GM18867 (cell line): ENCODE measurements at regions not wholly inside any gene's neighbourhood (a gene's known extent, or its start where the extent isn't known, plus 50 kb on each side); places are given as distances from the start of the nearest gene placed in this dataset.

ENCODE experiments used
- ATAC-seq: cut with Tn5 transposase; IDR thresholded peaks from one replicate; pipeline ENCODE4 v1.9.1; 2021; ENCODE audit warnings: mild to moderate bottlenecking, moderate library complexity; ENCODE audit not compliant: unreplicated experiment

DNA sequence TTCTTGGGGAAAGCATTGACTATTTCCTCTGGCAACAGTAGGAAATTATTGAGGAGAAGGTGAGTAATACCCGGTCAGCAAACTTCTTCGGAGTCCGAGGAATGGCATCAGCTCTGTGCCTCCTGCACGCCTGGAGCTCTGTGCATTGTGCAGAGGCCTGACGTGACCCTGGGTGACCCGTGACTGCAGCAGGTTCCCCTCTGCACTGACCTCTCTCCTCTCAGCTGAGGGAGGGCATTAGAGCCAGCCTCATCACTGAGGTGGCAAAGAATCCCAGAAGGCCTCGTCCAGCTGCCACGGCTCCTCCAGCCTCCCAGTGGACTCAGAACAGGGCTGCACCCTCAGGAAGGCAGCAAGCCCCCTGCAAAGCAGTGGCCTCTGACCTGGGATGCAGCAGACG lies 502.9 kb downstream of the CD83 start:
- ATAC-seq: no peak

DNA sequence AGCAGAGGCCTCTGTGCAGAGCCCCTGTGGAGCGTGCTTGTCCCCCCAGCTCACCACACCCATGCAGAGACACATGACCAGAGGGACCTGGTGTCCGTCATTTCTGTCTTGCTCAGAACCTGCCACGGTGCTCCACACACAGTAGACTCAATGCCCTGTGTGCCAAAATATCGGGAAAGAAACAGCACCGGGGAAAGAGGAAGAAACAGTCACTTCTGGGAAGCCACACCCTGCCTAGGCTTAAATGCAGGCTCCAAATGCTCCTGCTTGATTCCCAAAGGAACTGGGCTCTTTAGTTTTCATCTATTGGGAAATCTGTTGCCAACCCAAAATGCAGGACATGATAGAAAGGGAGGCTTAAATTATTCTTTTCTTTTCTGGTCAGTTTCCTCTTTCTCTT lies 503.9 kb downstream of the CD83 start:
- ATAC-seq: no peak

DNA sequence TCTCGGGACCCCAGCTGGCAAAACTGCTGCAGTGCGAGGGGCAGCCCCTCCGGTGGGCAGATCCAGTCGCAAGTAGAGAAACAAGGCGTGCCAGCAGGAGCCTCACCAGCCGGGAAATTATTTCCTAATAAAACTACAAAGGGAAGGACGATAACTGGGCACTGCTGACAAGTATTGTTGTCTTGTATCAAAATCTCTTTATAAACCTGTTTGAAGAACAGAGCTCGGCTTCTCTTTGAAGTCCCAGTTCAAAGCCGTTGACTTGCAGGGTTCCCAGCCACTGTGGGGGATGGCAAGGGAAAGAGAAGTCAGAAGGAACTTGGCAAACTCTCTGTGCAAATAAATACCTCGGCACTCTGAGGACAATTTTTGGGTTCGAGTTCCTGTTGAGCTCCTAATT lies 504.5 kb downstream of the CD83 start:
- ATAC-seq: no peak

DNA sequence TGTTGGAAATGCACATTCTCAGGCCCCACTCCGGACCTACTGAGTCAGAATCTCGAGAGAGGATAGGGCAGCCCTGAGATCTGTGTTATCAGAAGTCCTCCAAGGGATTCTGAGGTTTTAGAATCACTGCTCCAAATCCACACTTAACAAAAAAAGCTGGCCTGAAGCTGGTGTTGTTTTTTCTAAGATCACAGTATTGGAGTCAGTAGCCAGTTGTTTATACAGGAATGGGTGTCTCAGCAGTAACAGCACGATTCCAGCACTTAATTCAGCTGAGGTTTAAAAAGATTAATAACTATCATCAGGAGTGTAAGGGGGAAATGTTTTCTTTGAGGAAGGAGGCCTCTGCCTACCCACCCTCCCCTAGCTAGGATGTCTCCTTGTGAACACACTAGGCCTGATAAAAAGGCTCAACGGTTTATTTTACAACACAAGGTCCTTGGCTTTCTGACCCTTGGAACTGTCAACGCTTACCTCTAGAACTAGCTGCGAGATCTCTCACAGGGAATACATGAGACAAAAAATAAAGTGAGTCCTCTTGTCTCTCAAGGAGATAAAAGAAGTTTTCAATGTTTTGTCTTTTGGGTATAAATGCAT lies 505.4 kb downstream of the CD83 start:
- ATAC-seq: no peak

DNA sequence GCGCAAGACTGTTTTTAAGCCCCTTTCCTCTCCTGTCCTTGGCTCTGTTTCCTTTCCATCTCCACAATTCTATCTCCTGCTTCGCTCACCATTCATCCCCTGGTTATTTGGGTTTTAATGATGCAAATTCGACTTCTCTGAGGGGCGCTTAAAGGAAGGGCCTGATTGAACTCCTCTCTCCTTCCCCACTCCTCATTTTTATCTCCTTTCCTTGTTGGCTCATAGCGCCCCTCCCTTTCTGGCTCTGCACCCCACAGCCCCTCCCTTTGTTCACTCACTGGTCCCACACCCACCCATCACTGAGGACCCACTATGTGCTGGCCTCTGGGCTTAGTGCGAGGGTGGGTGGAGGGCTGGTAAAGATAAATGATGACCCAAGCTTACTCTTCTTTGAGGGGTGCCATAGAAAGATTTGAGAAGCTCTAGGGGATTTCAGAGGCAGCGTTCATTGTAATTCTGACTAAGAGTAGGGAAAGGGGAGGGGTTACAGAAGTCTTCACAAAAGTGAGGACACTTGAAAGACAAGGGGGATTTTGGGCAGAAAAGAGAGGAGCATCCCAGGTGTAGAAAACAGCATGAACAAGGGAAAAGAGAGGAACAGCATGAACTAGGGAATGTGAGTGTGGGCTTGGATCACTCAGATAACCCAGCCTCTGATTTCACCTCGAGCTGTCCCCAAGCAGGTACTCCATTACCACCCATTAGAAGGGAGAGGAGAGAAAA lies 507.8 kb downstream of the CD83 start:
- no peak for ATAC-seq

DNA sequence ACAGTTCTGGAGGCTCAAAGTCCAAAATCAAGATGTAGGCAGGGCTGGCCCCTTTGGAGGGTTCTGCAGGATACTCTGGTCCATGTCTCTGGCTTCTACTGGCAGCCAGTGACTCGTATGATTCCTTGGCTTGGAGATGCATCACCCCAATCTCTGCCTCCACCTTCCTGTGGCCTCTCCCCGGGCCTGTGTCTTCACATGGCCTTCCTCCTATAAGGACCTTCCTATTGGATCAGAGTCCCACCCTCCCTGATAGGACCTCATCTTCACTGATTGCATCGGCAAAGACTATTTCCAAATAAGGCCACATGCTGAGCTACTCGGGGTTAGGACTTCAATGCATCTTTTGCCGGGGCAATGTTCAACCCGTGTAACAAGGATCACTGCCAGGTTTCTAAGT lies 509.0 kb downstream of the CD83 start:
- no peak for ATAC-seq

DNA sequence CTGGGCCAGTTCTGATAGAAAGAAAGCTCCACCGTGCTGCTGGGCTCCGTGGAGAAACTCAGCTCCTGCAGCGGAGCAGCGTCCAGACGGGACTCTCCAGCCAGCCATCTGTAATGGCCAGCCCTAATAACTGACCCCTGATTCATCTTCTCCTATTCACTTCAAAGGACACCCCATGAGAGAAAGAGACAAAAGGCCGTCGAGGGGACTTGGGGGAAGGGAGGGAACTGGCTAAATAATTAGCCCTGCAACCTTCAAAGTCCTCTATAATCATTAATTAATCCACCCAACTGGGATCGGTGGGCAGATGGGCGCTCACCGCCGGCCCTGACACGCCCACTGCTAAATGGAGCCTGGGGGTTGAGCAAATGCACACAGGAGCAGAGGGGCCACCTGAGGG lies 512.4 kb downstream of the CD83 start:
- no peak for ATAC-seq

DNA sequence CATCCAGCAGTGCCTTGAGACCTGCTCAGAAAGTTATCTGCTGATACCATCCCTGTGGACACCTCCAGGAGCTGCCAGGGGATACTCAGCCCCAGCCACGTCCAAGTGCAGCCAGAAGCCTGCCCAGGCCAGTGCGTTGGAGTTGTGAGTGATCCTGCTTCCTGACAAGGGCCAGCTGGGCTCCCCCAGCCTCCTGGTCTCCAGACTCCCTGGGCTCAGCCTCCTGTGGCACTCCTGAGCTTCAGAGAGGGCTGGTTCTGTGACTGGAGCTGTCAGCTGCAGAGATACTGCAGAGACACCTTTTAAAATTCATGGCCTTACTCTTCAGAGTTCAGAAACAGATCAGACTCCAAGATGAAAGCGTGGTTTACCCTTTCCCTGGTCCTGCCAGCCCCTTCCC lies 515.9 kb downstream of the CD83 start:
- no peak for ATAC-seq

DNA sequence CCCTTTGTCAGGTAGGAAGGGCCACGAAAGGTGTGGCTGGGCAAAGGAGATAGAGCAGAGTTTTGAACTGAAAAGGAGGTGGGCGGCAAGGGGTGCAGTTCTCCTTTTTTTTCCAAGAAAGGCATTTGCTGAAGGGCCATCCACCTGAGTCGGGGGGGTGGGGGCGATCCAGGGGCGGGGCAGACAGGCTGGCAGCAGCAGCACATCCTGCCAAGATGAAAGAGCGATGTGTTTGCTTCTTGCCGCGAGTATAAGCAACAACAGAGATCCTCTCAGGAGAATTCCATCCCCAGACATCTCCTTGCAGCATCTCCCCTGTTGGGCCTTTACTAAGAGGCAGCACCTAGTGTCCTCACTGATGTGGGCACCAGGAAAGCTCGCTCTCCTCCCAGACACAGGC lies 516.5 kb downstream of the CD83 start:
- ATAC-seq: no peak

DNA sequence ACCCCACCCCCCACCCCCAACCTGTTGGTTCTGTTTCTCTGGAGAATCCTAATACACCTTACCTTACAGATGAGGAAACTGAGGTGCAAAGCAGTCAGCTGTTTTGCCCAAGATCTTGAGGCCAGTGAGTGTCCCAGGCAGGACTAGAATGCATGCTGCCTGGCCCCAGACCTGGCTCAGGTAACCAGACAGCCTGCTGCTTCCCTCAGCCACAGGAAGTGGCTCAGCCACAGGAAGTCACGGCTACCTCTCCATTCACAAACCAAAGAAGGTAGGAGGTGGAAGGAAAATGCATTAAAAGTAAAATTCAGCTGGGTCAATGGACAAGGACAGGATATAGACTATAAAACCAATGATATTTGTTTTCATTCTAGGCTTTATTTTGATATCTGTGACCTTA lies 517.6 kb downstream of the CD83 start:
- no peak for ATAC-seq

DNA sequence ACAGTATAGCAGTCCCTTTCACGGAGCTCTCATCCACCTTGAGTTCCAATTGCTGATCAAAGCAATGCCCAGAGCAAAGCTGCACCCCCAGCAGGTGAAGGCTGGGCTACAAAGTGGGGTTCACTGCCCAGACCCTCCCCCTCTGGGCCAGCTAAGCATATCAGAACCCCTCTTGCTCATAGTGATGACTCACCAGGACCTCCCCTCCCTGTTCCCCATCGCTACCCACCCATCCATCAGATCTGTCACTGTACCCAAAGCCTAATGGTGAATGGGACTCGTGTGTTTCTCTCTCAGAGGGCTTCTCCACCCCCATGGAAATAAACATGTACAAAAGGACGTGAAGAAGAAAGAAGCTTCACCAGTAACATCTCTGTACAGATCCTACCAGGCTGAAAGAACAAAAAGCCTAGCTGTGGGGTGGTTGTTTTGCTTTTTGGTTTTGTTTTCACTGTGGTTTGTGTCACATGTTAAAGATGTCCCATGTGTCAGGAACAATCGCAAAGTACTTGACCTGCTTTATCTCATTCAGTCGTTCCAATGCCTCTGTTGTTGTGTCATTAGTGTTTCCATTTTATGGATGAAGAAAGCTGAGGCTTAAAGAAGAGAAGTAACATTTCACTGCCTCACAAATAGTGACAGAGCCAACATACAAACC lies 518.5 kb downstream of the CD83 start:
- no peak for ATAC-seq

DNA sequence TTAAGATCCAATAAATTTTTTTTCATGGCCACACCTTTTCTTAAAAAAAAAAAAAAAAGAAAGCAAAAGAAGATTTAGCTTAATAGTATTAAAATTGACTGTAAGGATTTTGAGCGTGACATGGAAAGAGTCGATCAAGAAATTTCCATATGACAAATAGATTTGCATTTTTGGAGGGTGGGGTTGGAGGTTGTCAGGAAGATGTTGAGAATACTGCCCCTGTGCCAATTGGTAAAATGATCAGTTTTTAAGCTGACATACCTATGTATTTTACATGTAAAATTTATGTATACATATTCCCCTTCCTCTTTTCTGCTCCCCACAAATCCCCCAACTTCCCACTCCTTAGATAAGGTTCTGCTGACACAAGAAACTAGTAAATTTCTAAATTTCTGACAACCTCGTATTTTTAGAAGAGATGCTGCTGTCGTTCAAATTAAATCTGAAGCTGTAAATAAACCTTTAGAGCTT lies 520.9 kb downstream of the CD83 start:
- ATAC-seq: no peak

DNA sequence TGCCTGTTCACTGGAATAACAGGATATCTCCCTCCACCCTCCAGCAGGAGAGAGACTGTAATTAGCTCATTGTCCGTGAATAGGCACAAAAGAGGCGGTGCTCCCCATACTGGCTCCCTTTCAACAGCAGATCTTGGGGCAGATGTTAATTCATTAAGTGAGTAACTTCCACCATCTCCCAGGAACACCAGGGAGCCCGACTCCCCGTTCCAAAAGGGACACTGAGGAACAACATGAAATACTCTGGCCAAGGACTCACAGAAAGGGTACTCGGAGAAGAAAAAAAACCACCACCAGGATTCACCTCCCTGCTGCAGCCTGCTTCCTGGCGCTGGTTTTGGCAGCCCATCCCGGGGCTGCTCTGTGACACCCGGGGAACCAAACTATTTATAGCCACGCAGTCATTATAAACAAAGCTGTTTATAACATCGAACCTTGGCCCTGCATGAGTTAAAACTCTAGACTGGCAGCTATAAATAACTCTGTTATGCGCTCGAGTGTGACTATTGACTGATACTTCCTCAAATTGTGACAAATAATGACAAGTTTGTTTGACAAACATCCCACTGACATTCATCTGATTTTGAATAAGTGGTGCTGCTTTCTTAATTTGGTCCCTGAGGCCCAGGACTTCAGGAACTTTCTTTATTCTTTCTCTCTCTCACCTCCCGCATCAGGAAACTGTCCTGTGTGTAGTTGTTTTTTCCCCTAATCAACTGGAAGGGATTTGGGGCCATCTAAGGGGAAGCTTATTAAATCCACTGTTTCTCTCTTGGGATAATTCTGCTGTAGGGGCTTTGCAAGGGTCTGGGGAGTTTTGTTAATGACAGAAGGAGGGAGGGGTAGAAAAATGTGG lies 521.6 kb downstream of the CD83 start:
- ATAC-seq: no peak

DNA sequence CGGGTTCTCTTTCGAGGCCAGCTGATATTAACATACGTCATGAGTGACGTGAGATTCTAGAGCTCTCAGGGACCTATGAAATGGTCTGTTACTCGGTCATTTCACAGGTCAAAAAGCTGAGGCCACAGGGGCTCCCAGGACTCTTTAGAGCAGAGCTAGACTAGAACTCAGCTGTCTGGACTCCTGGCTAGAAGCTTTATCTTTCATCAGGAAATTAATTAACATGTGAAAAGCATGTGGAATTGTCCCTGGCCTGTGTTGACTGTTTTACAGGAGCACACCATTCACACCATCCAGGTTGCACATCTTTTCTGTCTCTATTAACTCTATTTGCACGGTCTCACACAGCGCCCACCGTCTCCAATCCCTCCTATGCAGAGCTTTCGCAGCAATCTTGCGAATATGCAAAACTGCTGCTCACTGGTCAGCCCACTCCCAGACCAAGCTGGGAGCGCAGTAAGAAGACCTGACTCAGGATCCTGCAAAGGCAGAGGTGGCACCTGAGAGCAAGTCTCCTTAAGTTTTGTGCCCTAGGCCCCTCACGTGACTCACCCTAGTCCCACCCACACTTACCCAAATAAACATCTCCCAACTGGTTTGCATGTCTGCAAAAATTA lies 522.5 kb downstream of the CD83 start:
- no peak for ATAC-seq

DNA sequence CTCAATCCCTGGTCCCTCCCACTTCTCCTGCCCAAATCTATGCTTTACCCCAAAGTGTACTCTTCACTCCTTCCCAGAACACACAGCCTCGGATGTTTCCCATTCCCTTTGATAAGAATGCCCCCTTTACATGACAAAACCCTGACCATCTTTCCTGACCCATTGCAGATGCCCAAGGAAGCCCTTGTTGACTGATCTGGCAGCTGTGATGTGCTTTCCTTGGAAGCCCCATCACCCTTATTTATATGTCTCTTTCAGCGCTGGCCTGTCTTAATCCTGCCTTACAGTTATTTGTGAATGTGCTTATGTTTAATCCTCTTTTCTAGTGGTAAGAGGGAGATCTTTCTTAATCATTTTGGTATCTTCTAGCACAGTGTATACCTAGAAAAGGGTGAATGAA lies 523.1 kb downstream of the CD83 start:
- no peak for ATAC-seq

DNA sequence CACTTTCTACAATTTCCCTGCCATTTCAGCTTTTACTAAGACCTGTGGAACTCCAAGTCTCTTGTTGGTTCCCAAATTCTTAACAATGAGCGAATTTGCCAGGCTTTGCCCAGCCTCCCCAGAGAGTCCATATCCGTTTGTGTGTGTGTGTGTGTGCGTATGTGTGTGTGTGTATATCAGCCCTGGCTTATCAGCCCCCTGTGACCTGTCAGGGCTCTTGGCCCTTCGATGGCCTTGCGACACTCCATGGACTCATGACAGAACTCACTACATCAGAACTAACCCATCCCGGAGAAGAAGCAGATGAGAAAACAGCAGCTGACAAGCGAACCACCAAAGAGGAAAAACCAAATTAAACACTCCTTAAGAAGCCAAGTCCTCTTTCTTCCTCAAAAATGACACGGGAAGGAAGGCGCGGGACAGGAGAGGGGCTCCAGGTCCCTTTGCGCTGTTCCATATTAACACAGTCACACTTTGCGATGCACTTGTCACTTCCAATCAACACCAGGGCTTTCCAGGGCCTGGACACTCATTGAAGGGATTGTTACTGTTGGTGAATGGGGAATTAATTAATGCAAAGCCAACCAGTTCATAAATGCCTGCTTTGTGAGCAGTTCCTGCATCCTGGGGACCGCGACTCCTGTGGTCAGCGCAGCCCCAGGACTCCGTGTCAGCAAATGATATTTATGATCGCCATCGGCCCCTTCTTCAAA lies 524.0 kb downstream of the CD83 start:
- no peak for ATAC-seq

DNA sequence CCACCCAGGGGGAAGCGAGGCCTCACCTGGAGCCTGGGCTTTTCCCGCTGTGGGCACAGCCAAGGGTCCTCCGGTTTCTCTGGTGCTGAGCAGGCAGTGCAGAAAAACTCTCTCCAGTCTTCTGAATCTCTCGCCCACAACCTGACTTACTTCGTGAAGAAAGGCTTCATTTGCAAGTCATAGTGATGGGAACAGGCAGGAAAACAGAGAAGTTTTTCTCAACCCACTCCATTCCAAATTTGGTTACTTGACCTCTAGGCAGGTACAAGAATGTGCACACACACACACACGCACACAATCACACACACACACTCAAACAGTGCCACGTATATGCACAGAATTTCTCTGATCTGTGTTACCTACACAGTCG lies 524.5 kb downstream of the CD83 start:
- no peak for ATAC-seq

DNA sequence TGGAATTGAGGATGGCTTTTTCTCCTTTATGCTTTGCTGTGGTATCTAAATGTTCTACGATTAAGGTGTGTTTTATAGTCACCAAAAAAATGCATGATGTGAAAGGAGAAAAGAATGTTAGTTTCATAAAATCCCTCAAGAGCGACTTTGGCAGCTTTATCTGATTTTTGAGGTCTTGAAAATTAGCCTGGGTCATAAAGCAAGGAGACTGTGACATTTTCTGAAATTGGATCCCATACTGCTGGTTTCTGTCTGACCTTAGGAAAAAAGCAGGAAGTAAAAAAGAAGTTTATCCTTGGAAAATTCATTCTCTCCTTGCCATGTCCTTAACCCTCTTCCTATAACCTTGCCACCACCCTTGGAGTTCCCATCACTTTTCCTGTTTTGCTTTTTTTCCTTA lies 525.3 kb downstream of the CD83 start:
- no peak for ATAC-seq

DNA sequence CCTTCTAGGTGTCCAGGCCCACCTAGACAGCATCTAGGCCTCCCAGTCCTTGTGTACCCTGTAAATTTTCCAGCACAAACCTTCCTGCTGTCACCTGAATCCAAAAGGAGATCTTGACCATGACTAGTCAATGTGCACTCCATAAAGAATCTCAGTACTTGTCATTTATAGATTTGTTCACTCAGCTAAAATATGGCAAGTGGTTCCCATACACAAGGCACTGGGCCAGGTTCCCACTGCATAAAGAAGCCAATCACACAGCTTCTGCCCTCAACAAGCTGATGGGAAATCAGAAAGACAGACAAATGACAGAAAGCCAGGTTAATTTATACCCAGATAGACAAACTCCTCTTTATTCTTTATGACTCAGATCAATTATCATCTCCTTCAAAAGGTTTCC lies 526.8 kb downstream of the CD83 start:
- ATAC-seq: no peak

DNA sequence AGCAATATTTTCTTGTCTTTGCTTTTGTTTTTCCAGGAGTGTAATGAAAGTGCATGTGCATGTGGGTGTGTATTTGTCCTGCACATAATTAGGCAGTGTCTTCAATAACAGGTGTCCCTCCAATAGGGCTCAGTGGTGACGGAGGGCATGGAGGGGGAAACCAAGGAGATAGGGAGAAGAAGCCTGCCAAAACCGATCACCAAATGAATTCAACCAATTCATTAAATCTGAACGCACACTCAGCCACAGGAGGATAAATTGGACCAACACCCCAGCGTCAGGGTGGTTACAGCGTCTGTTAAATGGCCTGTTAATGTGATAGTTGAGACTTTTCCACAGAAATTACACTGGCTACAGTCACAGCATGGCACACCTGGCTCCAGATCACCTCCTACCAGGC lies 527.6 kb downstream of the CD83 start:
- no peak for ATAC-seq
